IMR-90 (cell line): ENCODE measurements at regions not wholly inside any gene's neighbourhood (a gene's known extent, or its start where the extent isn't known, plus 50 kb on each side); places are given as distances from the start of the nearest gene placed in this dataset.

ENCODE experiments used
- ATAC-seq: fragments of 200-7000 bp; cut with Tn5 transposase; 2 replicates; pipeline ENCODE4 v1.9.1; 2020; ENCODE audit warnings: low read depth, mild to moderate bottlenecking, moderate library complexity
- BruUV-seq: library from RNA; stranded (reverse); fragments of 400-500 nt; replicated peaks from 2 replicates; lab custom pipeline; 2021; lab: Mats Ljungman, UMichigan
- CTCF ChIA-PET: fragments of 300-600 bp; formaldehyde crosslinking; extraction: SDS; loops from one replicate; lab custom pipeline; 2021; ENCODE audit warnings: antibody characterized with exemption; lab: Yijun Ruan, JAX
- POLR2A ChIA-PET: fragments of 300-600 bp; sonication (Branson Sonifier 250); formaldehyde crosslinking; loops from one replicate; lab custom pipeline; 2022; ENCODE audit warnings: antibody characterized with exemption; ENCODE audit not compliant: unreplicated experiment; lab: Charles Lee
- DNase-seq: peaks from one replicate; pipeline ENCODE4 v3.0.0; 2013
- H2AFZ ChIP-seq: replicated peaks from 2 replicates; pipeline ENCODE3; 2013; ENCODE audit warnings: low read length, mild to moderate bottlenecking; ENCODE audit not compliant: poor library complexity
- H2AK5ac ChIP-seq: 2 replicates; pipeline ENCODE4 v1.6.1; 2013; ENCODE audit warnings: low read depth, low read length, inconsistent platforms
- H2AK9ac ChIP-seq: replicated peaks from 2 replicates; pipeline ENCODE3; 2013; ENCODE audit warnings: mild to moderate bottlenecking, low read depth, low read length, moderate library complexity; ENCODE audit not compliant: poor library complexity
- H2BK120ac ChIP-seq: 2 replicates; pipeline ENCODE4 v1.6.1; 2013; ENCODE audit warnings: low read depth, low read length, inconsistent platforms
- H2BK15ac ChIP-seq: 3 replicates; pipeline ENCODE4 v1.6.1; 2013; ENCODE audit warnings: low read depth, low read length, inconsistent platforms
- H2BK20ac ChIP-seq: 2 replicates; pipeline ENCODE4 v1.6.1; 2013; ENCODE audit warnings: low read depth, mild to moderate bottlenecking, inconsistent platforms, low read length, moderate library complexity
- H2BK5ac ChIP-seq: 2 replicates; pipeline ENCODE4 v1.6.1; 2013; ENCODE audit warnings: mild to moderate bottlenecking, low read depth, low read length, inconsistent platforms; ENCODE audit not compliant: poor library complexity, severe bottlenecking
- H3K14ac ChIP-seq: replicated peaks from 2 replicates; pipeline ENCODE4 v1.6.1; 2013; ENCODE audit warnings: low read depth, low read length, inconsistent platforms
- H3K18ac ChIP-seq: 2 replicates; pipeline ENCODE4 v1.6.1; 2013; ENCODE audit warnings: low read depth, low read length, control low read depth
- H3K23ac ChIP-seq: 2 replicates; pipeline ENCODE4 v1.6.1; 2013; ENCODE audit warnings: low read depth, low read length, inconsistent platforms
- H3K27ac ChIP-seq: 2 replicates; pipeline ENCODE4 v1.5.1; 2013; ENCODE audit warnings: mild to moderate bottlenecking, control low read depth, low read length; ENCODE audit not compliant: insufficient read depth
- H3K27me3 ChIP-seq: 2 replicates; pipeline ENCODE4 v1.6.1; 2013; ENCODE audit warnings: low read length; ENCODE audit not compliant: control insufficient read depth, insufficient read depth
- H3K36me3 ChIP-seq: 2 replicates; pipeline ENCODE4 v1.6.1; 2013; ENCODE audit warnings: low read length, mixed read lengths; ENCODE audit not compliant: control insufficient read depth, insufficient read depth
- H3K4ac ChIP-seq: 2 replicates; pipeline ENCODE4 v1.6.1; 2013; ENCODE audit warnings: low read depth, low read length, inconsistent platforms
- H3K4me1 ChIP-seq: 2 replicates; pipeline ENCODE4 v1.6.1; 2013; ENCODE audit warnings: low read length, mixed read lengths; ENCODE audit not compliant: control insufficient read depth, insufficient read depth
- H3K4me2 ChIP-seq: 2 replicates; pipeline ENCODE4 v1.6.1; 2013; ENCODE audit warnings: low read depth, mild to moderate bottlenecking, control low read depth, low read length, moderate library complexity
- H3K4me3 ChIP-seq: 2 replicates; pipeline ENCODE4 v1.5.1; 2013; ENCODE audit warnings: low read depth, mild to moderate bottlenecking, control low read depth, low read length, moderate library complexity; ENCODE audit not compliant: insufficient read depth
- H3K56ac ChIP-seq: 2 replicates; pipeline ENCODE4 v1.6.1; 2013; ENCODE audit warnings: low read length, inconsistent platforms; ENCODE audit not compliant: insufficient read depth; ENCODE audit errors: extremely low read depth
- H3K79me1 ChIP-seq, 2 experiments: 2 replicates each; pipeline ENCODE4 v1.6.1; 2013; ENCODE audit warnings: low read length in 2 of 2, inconsistent platforms in 1 of 2, low read depth in 1 of 2
- H3K9ac ChIP-seq: 2 replicates; pipeline ENCODE4 v1.6.1; 2013; ENCODE audit warnings: low read depth, low read length, control low read depth
- H3K9me1 ChIP-seq: 2 replicates; pipeline ENCODE4 v1.6.1; 2013; ENCODE audit warnings: low read length, inconsistent platforms; ENCODE audit not compliant: insufficient read depth
- H3K9me3 ChIP-seq: 2 replicates; pipeline ENCODE4 v1.6.1; 2013; ENCODE audit warnings: low read length; ENCODE audit not compliant: control insufficient read depth, insufficient read depth
- H4K20me1 ChIP-seq: 2 replicates; pipeline ENCODE4 v1.6.1; 2013; ENCODE audit warnings: low read length, inconsistent platforms; ENCODE audit not compliant: insufficient read depth
- H4K5ac ChIP-seq: 2 replicates; pipeline ENCODE4 v1.6.1; 2013; ENCODE audit warnings: mild to moderate bottlenecking, low read depth, low read length, control low read depth
- H4K8ac ChIP-seq, 2 experiments: 2 replicates each; pipeline ENCODE4 v1.6.1; 2013; ENCODE audit warnings: low read depth in 2 of 2, low read length in 2 of 2, control low read depth in 1 of 2, inconsistent platforms in 1 of 2
- H4K91ac ChIP-seq: 2 replicates; pipeline ENCODE4 v1.6.1; 2013; ENCODE audit warnings: low read depth, low read length, inconsistent platforms; ENCODE audit not compliant: insufficient read depth
- CHD1 ChIP-seq: IDR thresholded peaks from 2 replicates; pipeline ENCODE4 v1.6.1; 2012; ENCODE audit warnings: low read depth, low read length, improper control_type of control experiment
- ELK1 ChIP-seq: fragments of 150-350 bp; IDR thresholded peaks from 2 replicates; pipeline ENCODE4 v1.6.1; 2016; ENCODE audit warnings: low read depth, mild to moderate bottlenecking, low read length, moderate library complexity, borderline replicate concordance
- MAFK ChIP-seq: IDR thresholded peaks from 2 replicates; pipeline ENCODE4 v1.6.1; 2012; ENCODE audit warnings: low read depth, low read length, improper control_type of control experiment
- MAZ ChIP-seq: IDR thresholded peaks from 2 replicates; pipeline ENCODE4 v1.6.1; 2012; ENCODE audit warnings: low read depth, mild to moderate bottlenecking, low read length, improper control_type of control experiment, moderate library complexity, borderline replicate concordance
- MXI1 ChIP-seq: IDR thresholded peaks from 2 replicates; pipeline ENCODE4 v1.6.1; 2012; ENCODE audit warnings: low read depth, mild to moderate bottlenecking, low read length, moderate library complexity, borderline replicate concordance
- NFE2L2 ChIP-seq: fragments of 150-350 bp; IDR thresholded peaks from 2 replicates; pipeline ENCODE4 v1.6.1; 2016; ENCODE audit warnings: low read depth, mild to moderate bottlenecking, low read length
- POLR2A ChIP-seq: IDR thresholded peaks from 2 replicates; pipeline ENCODE4 v1.6.1; 2012; ENCODE audit warnings: mild to moderate bottlenecking, low read depth, low read length
- RAD21 ChIP-seq: IDR thresholded peaks from 2 replicates; pipeline ENCODE4 v1.6.1; 2012; ENCODE audit warnings: low read length, improper control_type of control experiment
- RCOR1 ChIP-seq: IDR thresholded peaks from 2 replicates; pipeline ENCODE4 v1.6.1; 2012; ENCODE audit warnings: mild to moderate bottlenecking, low read length, improper control_type of control experiment; ENCODE audit not compliant: insufficient replicate concordance
- RFX5 ChIP-seq: IDR thresholded peaks from 2 replicates; pipeline ENCODE4 v1.8.0; 2012; ENCODE audit warnings: low read depth, mild to moderate bottlenecking, low read length, moderate library complexity
- SMC3 ChIP-seq: fragments of 150-350 bp; IDR thresholded peaks from 2 replicates; pipeline ENCODE4 v1.6.1; 2016; ENCODE audit warnings: low read depth, mild to moderate bottlenecking, antibody characterized with exemption, low read length, moderate library complexity
- dilution Hi-C: fragments of 300-500 bp; cut with HindIII; formaldehyde crosslinking; loops from one replicate; pipeline ENCODE4 v1.14.3; 2018; ENCODE audit warnings: low sequenced_read_pairs; ENCODE audit not compliant: unreplicated experiment
- in situ Hi-C: fragments of 300-500 bp; cut with MboI; formaldehyde crosslinking; loops from 3 replicates; pipeline ENCODE4 v1.14.3; 2019; ENCODE audit warnings: low sequenced_read_pairs, inconsistent platforms, mixed read lengths
- intact Hi-C: fragments of 100-400 bp; cut with micrococcal nuclease; formaldehyde crosslinking; loops from 2 replicates; pipeline ENCODE4 v1.10.0; 2022

- H4K8ac ChIP-seq, result no peak overlapping the region
- peaks cover 7% of the 10 kb centered on the region for H3K9me3 ChIP-seq
- H3K4me3 ChIP-seq, result no peak overlapping the region
- no TSS peak for BruUV-seq
- H3K79me1 ChIP-seq, result no peaks in the 10 kb centered on the region
- H3K36me3 ChIP-seq, result no peaks in the 10 kb centered on the region
- no peak overlapping the region for H2BK20ac ChIP-seq
- no peak overlapping the region for H2AFZ ChIP-seq
- no peaks in the 10 kb centered on the region for H3K9me1 ChIP-seq
- H3K4me2 ChIP-seq, result no peak overlapping the region
- no peak overlapping the region for H3K18ac ChIP-seq
- no peak overlapping the region for H4K91ac ChIP-seq
- CTCF ChIA-PET, result no interaction called here
- H4K5ac ChIP-seq, result no peak overlapping the region
- POLR2A ChIA-PET, result no interaction called here
- DNase-seq, result no peak
- no peak for TF ChIP-seq RFX5
- no peak for TF ChIP-seq MAFK
- TF ChIP-seq NFE2L2, result no peak
- no peak for TF ChIP-seq POLR2A
- no peak for TF ChIP-seq RCOR1
- TF ChIP-seq RAD21, result no peak
- no peak for TF ChIP-seq MXI1
- no peak for TF ChIP-seq ELK1
- TF ChIP-seq CHD1, result no peak
- TF ChIP-seq SMC3, result no peak
- TF ChIP-seq MAZ, result no peak
- H3K9ac ChIP-seq, result no peak overlapping the region
- no peak overlapping the region for H3K23ac ChIP-seq
- no peak overlapping the region for H2AK9ac ChIP-seq
- H2AK5ac ChIP-seq, result no peak overlapping the region
- H3K4me1 ChIP-seq, result peaks cover 3% of the 10 kb centered on the region; the same call in 1 of the 2 replicates
- no peaks in the 10 kb centered on the region for H3K27me3 ChIP-seq
- in situ Hi-C loops (no loop called here), dilution Hi-C loops (no loop called here), intact Hi-C loops (no loop called here)
- no peak overlapping the region for H3K27ac ChIP-seq
- no peak overlapping the region for H2BK15ac ChIP-seq
- H2BK120ac ChIP-seq, result no peak overlapping the region
- H3K14ac ChIP-seq, result no peak overlapping the region
- no peak for ATAC-seq
- no peak overlapping the region for H3K56ac ChIP-seq
- H3K4ac ChIP-seq, result no peak overlapping the region
- no peaks in the 10 kb centered on the region for H4K20me1 ChIP-seq
- H2BK5ac ChIP-seq, result no peak overlapping the region
Measured at GRCh38 chr4:78704317-78704716, 71.8 kb upstream of the BMP2K start.
